HG03521 (cell line): ENCODE measurements at regions not wholly inside any gene's neighbourhood (a gene's known extent, or its start where the extent isn't known, plus 50 kb on each side); places are given as distances from the start of the nearest gene placed in this dataset.

Experiments
- ATAC-seq: cut with Tn5 transposase; IDR thresholded peaks from one replicate; pipeline ENCODE4 v1.9.1; 2021; ENCODE audit warnings: mild to moderate bottlenecking, moderate library complexity; ENCODE audit not compliant: unreplicated experiment

DNA sequence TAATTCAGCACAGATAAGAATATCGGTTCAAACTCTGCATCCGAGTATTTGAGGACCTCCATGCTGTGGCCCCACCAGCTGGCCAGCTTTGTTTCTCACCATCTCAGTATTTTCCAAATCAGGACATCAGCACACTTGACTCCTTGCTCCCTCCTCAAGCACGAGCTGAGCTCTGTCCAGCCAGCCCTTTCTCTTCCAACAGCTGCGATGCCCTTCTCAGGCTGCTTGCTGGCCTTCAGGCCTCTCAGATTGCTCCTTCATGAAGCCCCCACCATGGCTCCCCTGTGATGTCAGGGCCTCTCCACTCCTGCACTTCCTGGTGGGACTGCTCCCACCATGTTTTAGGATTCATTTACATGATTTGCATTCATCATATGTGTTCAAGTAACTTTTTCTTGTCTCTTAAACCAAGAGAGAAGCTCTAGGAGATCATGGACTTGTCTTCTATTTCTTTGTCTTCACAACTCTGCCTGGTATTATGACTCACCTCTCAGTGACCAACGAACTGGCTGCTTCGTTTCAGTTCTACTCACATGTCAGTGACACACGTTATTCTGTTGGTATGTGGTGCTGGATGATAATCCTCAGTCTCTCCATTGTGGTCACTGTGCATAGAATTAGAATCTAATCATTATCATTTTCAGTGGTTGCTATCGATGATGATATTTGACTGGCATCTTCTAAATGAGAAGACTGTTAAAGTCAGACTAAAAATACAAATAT is 471.7 kb downstream of the EFNB2 start:
- ATAC-seq, result no peak

DNA sequence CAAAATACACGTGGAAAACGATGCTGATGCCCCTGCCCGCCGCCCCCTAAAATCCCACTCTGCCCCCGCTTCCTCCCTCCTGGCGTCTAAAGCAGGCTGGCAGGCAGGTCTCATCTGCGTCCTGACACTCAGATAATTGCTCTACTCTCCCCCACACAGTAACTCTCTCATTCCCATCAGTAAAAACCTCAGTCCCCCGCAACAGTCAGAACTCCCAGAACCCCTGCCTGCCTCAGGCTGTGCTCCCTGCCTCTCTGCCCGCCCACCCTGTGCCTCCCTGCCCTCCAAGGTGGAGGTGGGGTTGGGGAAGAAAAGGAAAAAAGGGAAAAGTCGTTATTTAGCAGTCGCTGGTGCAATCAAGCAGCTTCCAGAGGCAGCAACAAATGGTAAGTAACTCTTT is 473.7 kb downstream of the EFNB2 start:
- no peak for ATAC-seq

DNA sequence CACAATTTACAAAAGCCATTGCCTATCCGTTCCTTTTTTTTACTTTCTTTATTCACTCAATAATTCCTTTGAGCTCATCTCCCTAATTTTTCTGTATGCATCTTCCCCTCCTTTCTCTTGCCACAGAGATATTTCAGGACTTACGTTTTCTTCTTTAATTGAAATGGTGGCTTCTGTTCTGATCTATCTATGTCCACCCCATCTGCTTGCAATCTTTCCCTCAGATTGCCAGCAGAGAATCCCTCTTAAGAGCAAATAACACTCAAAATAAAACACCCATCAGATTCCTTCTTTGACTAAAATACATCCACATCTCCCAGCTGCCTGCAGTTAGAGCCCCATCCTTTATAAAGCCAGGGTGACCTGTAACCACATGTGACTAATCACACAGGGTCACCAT is 478.6 kb downstream of the EFNB2 start:
- no peak for ATAC-seq

DNA sequence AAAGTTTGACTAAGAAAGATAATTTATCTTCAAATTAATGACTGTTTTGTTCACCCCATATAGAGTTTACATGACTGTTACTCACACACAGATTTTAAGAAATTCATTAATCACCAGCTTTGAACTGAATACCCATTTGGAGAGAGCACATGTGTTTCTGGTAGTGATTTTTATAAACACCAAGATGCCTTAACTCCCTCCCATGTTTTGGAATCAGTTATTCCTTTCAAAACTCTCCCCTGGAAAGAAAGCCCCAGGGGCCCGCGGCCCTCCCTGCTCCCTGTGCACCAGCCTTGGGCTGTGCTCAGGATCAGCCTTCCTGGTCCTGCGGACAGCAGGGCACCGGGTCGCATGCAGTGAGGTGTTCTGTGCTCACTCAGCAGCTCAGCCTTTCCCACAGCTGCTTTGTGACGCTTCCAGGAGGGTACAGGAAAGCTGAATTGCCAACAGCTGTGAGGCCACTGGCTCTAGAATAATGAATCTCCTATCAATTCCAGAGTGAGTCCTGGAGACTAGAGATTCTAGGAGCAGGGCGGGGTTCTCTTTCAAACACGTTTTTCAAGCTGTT is 483.2 kb downstream of the EFNB2 start:
- ATAC-seq, result no peak

DNA sequence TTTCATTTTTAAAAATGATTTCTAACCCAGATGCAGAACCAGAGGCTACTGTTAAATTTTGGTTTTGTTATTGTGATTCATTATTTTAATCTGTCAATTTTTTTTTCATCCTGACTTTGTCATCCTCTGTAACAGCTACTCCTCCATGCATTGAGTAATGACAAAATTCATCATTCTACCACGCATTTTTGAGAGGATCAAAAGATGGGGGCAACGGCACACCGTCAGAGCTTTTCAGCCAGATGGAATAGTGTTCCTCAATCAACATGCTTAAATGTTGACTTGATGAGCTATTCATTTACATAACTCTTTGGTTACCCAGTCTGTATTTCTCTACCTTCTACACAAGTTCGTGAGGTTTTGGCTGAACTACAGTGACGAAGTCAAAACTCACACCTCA is 486.3 kb downstream of the EFNB2 start:
- ATAC-seq, result no peak

DNA sequence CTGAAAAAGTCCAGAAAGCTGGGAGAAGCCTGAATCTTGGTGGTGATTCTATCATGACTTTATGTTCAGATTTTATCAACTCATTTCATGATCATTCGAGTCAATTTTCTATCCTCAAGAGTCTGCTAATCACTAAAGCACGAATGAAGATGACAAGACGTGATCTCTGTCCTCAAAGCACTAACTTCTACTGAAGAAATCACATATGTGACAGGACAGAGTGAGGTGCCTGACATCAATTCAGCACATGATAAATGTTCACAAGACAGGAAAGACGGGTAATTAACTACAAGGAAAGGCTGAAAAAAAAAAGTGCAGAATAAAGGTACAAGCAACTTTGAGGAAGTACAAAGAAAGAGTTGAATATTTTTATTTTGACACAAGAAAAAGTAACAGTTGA is 487.1 kb downstream of the EFNB2 start:
- ATAC-seq, result no peak

DNA sequence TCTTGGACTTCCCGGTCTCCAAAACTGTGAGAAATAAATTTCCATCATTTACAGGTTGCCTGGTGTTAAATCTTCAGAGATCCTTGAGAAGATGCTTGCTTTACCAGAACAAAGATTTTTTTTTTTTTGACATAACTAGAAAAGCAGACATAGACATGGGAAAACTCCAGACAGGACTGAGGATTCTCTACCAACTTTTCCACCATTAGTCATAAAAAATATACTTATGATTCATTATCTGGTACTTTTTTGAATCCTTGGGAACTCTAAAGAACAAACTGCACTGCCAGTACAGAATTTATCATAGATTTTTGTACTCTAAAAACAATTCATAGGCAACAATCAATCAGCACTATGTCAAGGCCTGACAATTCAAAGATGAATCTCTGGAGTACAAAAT is 487.6 kb downstream of the EFNB2 start:
- no peak for ATAC-seq

DNA sequence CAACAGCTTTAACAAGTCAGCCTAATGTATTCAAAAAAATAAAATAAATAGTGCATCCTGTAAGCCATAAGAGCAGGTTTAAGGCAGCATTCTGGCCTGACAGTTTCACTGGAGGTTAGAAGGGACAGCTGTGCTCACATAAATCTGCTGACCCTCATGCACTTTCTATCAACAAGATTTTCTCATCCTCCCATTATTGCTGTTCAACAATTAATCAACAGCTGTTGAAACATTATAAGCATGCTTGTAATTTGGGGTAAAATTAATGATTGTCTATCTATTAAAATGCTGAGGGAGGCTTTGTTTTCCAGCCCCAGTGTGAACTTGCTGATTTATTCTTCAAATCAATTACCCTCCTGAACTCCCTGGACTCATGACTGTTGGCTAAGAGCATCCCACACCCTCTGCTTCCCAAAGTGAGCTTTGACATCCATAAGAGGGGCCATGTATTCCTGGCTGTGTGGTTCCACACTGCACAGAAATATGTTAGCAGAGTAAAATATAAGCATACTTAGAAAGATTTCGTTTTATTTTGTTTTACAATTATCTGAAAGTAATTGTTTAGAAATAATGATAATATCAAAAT is 492.4 kb downstream of the EFNB2 start:
- no peak for ATAC-seq

DNA sequence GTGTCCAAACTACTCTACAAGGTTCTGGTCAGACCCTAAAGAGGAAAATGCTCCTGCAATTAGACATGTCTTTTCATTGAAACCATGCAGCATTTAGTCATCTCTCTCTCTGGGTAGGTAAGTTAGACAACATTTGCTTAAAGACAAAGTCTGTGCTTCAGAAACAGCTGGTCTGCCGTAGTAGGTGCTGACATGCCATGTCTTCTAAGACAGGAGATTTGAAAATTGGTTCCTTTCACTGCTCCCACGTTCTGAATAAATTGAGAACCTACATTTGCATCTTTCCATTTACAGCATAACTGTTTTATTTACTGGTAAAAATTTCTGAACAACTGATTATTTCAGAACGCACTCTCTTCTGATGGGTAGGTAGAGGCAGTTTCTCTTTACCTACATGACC is 494.0 kb downstream of the EFNB2 start:
- no peak for ATAC-seq

DNA sequence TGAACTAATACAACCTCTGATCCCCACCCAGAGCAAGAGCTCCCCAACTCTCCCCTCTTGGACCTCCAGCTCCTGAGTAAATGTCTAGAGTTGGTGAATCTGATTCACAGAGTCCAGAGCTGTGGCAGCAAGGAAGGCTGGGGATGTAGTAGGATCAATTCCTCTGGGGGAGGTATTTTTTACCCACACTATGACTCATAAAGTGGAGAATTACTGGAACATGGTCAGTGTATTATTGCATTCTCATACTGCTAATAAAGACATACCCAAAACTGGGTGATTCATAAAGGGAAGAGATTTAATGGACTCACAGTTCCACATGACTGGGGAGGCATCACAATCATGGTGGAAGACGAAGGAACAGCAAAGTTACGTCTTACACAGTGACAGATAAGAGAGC is 496.7 kb downstream of the EFNB2 start:
- no peak for ATAC-seq

DNA sequence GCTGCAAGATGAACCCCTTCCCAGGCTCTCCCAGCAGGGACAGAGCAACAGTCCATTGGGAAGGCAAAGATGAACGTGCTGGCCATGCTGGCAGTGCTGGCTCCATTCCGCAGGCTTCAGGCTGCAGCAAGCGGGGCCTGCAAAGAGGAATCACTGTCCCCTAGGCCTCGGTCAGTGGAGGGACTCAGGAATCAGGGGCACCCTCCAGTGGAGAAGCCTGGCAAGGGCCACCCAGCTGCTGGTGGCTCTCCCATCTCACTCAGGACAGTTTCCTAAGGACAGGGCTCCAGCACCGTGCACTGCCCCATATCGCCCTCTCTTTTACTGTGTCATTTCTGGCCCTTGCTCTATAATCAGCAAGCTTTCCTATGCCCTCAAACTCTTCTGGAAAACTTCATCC is 498.6 kb downstream of the EFNB2 start:
- no peak for ATAC-seq

DNA sequence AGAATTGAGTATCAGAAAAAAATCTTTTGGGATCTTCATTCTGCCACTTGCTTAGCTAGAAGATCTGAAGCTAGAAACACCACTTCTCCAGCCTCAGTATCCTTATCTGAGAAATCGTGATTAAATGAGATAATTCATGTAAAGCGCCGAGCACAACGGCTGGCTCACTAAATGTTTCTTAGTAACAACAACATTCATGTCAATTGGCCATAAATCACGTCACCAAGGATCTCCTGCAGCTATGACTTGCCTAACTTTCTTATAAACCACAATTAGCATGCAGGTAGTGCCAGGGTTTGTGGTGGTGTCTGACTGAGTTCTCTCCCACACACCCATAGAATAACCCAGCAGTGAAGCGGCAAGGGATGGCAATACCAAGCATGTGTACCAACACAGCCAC is 501.3 kb downstream of the EFNB2 start:
- no peak for ATAC-seq

DNA sequence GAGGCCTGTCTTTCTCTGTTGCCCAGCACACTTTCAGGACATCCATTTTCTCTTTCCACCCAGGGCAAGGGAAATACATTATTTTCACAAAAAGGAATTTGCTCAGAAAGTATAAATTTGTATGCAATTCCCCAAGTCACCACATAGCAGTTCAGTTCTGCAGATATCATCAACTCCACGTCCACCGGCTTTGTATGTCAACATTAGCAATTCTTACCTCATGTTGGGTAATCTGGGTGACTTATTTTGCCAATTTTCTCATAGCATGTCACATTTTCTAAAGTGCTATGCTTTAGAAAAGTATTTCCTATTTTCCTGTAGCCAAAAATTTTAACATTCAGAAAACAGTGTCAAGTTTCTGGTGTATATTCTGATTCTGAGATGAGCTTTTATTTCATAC is 501.8 kb downstream of the EFNB2 start:
- ATAC-seq, result no peak

DNA sequence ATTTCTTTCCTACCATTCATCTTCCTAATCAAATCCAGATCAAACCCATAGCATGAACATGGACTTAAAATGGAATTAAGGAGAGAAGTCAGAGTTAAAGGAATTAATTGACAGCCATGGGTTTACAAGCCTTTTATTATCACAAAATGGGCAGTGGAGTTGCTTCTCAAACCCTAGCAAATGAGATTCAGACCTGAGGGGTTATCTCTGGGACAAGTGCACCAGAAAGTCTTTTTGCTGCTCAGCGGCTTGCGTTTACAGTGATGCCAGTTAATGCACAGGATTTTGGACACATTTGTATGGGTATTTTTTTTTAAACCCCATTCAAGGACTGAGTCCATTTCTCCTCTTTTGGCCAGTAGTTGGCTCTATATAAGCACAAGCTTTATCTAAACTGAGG is 503.0 kb downstream of the EFNB2 start:
- no peak for ATAC-seq

DNA sequence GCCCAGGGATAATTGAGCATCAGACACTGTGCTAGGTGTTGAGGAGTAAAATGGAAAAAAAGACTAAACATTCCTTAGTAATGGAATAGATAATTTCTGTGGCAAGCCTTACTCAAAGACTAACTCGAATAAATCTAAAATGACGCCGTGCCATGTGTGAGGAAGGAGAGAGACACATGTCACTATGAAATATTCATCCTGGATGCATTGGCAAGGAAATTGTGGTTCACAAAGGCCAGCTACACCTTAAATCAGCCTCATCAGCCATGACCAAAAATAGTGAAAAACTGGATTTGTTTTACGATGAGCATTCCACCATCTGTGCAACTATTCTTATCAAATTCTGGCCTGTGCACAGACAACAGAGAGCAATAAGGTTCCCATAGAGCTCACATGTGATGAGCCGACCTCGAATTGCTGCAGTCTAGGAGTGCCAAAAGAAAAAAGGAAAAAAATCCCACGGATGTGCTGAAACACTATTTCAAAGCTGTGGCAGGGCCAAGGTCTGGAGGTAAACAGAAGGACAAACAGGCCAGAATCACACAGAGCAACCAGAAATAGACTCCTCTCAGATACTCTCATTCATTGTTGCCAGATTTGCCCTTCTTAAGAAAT is 505.7 kb downstream of the EFNB2 start:
- no peak for ATAC-seq

DNA sequence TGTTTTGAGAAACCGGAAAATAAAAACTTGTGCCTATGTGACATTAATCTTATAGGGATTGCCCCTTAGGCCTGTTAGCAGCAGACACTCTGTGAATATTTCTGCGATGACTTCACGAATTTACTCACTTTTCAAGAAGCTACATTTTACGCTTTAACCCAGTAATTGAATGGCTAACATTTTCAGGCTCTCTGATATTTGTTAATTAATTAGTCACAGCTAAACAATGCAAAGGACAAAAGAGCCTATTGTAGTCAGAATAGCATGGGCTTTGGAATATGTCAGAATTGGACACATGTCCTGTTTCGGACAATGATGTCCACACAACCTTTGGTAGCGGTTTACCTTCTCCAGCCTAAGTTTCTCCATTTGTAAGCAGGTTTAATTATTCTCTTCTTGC is 506.6 kb downstream of the EFNB2 start:
- no peak for ATAC-seq

DNA sequence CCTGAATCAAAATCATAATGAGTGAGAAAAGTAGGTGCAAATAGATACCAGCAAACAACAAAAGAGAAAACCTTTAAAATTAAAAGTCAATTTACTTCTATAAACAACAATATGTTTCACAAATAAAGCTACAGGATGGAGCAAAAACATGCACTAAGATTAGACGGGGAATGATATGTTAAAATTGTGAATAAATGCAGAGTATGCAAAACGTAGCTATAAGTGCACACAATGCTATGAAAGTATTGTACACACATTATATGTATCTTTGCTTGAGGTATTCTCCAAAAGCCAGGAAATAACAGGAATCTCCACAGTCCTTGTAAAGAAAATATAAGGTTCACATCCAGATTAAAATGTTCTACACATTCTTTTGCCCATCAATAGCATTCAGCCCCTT is 523.9 kb downstream of the EFNB2 start:
- no peak for ATAC-seq

DNA sequence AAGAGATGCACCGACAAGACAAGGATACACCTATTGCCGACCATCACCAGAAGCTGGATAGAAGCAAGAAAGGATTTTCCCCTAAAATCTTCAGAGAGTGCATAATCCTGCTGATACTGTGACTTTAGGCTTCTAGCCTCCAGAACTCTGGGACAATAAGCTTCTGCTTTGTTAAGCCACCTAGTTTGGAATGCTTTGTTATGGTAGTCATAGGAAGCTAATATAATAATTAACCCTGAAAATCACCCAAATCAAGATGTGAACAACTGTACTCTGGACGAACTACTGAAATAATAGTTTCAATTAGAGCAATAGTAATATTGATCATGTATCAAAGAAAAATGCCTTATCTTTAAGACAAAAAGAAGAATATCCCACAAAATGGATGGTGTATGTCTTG is 524.6 kb downstream of the EFNB2 start:
- no peak for ATAC-seq

DNA sequence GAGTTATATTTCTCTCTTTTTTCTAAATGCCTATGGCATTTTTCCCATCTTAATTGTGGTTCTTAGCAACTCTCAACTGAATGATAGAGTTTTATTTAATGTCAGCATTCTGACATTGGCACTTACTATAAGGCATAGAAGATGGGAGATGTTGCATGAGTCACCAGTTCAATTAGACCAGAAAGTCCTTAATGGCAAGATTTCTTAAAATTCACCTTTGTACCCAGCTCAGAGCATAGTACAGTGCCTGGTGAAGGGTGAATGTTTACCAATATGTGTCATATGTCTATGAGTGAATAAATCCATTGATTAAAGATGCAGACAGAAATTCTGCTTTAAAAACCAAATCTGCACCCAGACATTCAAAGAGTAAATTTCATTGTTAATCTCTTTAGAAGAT is 526.9 kb downstream of the EFNB2 start:
- no peak for ATAC-seq

DNA sequence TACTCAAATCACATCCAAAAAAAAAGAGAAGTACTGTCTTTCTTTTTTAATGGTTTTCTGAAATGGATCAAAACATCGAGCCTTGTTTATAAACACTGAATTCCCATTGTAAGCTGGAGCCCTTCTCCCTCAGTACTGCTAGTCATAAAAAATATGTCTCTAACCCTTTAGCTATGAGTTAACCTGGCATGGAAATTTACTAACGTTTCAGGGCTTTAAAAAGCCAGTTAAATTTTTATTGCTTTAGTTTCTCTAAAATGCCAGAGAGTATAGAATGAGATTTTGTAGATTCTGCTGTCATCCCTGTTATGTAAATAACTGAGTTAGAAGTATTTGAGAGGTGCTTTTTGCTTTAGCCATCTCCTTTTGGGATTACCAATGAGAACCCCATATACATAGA is 528.3 kb downstream of the EFNB2 start:
- ATAC-seq, result no peak

DNA sequence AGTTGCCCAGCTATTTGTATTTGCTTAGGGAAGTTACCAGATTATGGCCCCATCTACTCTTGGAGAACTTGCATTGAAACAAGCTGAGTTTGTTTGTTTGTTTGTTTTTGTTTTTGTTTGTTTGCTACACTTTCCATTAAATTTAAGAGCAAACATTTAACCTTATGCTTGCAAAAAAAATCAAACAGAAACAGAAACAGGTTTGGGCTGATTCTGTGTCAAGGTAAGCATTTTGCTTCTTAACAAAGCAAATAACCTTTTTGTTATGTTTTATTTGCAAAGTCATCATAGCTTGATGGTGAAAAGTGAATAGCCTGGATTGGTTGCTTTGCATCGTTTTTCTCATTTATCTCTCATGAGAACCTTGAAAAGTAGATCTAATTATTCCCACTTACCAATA is 531.8 kb downstream of the EFNB2 start:
- no peak for ATAC-seq

DNA sequence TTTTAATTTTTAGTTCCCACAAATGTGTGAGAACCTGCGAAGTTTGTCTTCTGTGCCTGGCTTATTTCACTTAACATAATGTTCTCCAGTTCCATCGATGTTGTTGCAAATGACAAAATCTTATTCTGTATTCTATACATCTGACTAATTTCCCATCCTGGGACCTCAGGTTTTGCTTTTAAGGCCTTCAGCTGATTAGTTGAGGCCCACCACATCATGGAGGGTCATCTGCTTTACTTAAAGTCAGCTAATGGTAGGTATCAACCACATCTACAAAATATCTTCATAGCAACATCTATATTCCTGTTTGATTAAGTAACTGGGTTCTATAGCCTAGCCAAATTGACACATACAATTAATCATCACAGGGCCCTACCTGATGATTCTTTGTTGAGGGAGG is 534.0 kb downstream of the EFNB2 start:
- ATAC-seq, result no peak
